PC-3 (cell line): ENCODE measurements at regions not wholly inside any gene's neighbourhood (a gene's known extent, or its start where the extent isn't known, plus 50 kb on each side); places are given as distances from the start of the nearest gene placed in this dataset.

Experiments
- ATAC-seq: fragments of 200-7000 bp; cut with Tn5 transposase; 2 replicates; pipeline ENCODE4 v1.9.1; 2020; ENCODE audit warnings: mild to moderate bottlenecking, moderate library complexity
- BruUV-seq: library from RNA; stranded (reverse); fragments of 400-500 nt; replicated peaks from 2 replicates; lab custom pipeline; 2021; lab: Mats Ljungman, UMichigan
- CTCF ChIA-PET: fragments of 300-600 bp; sonication (Branson Sonifier 250); formaldehyde crosslinking; loops from one replicate; lab custom pipeline; 2022; ENCODE audit warnings: antibody characterized with exemption; lab: Charles Lee
- POLR2A ChIA-PET: fragments of 300-600 bp; sonication (Branson Sonifier 250); formaldehyde crosslinking; loops from one replicate; lab custom pipeline; 2022; ENCODE audit warnings: antibody characterized with exemption; ENCODE audit not compliant: unreplicated experiment; lab: Charles Lee
- DNase-seq: peaks from one replicate; pipeline ENCODE4 v3.0.0-alpha.2; 2015
- H2AFZ ChIP-seq: fragments of 300-600 bp; sonication (generic); 2 replicates; pipeline ENCODE4 v1.6.0; 2016; ENCODE audit warnings: antibody characterized with exemption, low read length
- H3F3A ChIP-seq: fragments of 300-600 bp; sonication (generic); one replicate; pipeline ENCODE4 v1.6.0; 2017; ENCODE audit warnings: antibody characterized with exemption, low read length, control low read depth, mild to moderate bottlenecking; ENCODE audit not compliant: unreplicated experiment
- H3K27ac ChIP-seq: fragments of 300-600 bp; sonication (generic); 2 replicates; pipeline ENCODE4 v1.5.1; 2016; ENCODE audit warnings: mild to moderate bottlenecking, low read length
- H3K27me3 ChIP-seq: fragments of 300-600 bp; sonication (generic); 2 replicates; pipeline ENCODE4 v1.6.1; 2016; ENCODE audit warnings: low read length, mixed read lengths
- H3K36me3 ChIP-seq: fragments of 300-600 bp; sonication (generic); 2 replicates; pipeline ENCODE4 v1.6.1; 2016; ENCODE audit warnings: low read depth, mixed run types, low read length, mixed read lengths
- H3K4me1 ChIP-seq: fragments of 300-600 bp; sonication (generic); 2 replicates; pipeline ENCODE4 v1.5.1; 2016; ENCODE audit warnings: low read length; ENCODE audit not compliant: insufficient read depth
- H3K4me2 ChIP-seq: fragments of 300-600 bp; sonication (generic); 2 replicates; pipeline ENCODE4 v1.6.0; 2016; ENCODE audit warnings: low read length
- H3K4me3 ChIP-seq: fragments of 300-600 bp; sonication (generic); 2 replicates; pipeline ENCODE4 v1.5.1; 2016; ENCODE audit warnings: mild to moderate bottlenecking, low read length, mixed read lengths
- H3K79me2 ChIP-seq: fragments of 300-600 bp; sonication (generic); 2 replicates; pipeline ENCODE4 v1.6.1; 2017; ENCODE audit warnings: low read length, mixed read lengths
- H3K9ac ChIP-seq: fragments of 300-600 bp; sonication (generic); 2 replicates; pipeline ENCODE4 v1.6.0; 2016; ENCODE audit warnings: mild to moderate bottlenecking, low read length
- H3K9me2 ChIP-seq: fragments of 300-600 bp; sonication (generic); replicated peaks from 2 replicates; pipeline ENCODE4 v1.6.1; 2016; ENCODE audit warnings: mixed run types, low read length, mixed read lengths
- H3K9me3 ChIP-seq: fragments of 300-600 bp; sonication (generic); 2 replicates; pipeline ENCODE4 v1.6.1; 2016; ENCODE audit warnings: low read length, mixed read lengths
- H4K20me1 ChIP-seq: fragments of 300-600 bp; sonication (generic); 2 replicates; pipeline ENCODE4 v1.6.1; 2016; ENCODE audit warnings: low read length, mixed read lengths
- EZH2 ChIP-seq: fragments of 300-600 bp; sonication (generic); IDR thresholded peaks from one replicate; pipeline ENCODE4 v1.6.1; 2017; ENCODE audit warnings: antibody characterized with exemption, mild to moderate bottlenecking, low read length; ENCODE audit not compliant: unreplicated experiment
- EZH2phosphoT487 ChIP-seq: fragments of 300-600 bp; sonication (generic); IDR thresholded peaks from 2 replicates; pipeline ENCODE4 v1.6.1; 2018; ENCODE audit warnings: mild to moderate bottlenecking, antibody characterized with exemption, low read length, borderline replicate concordance
- intact Hi-C: fragments of 100-400 bp; cut with micrococcal nuclease; formaldehyde crosslinking; loops from 2 replicates; pipeline ENCODE4 v1.9.0; 2023
- TF ChIP-seq, protein P1 (sequence below): fragments of 300-600 bp; sonication (generic); conservative IDR thresholded peaks from 2 replicates; pipeline ENCODE4 v1.5.1; 2017; ENCODE audit warnings: antibody characterized with exemption, low read depth, mild to moderate bottlenecking, low read length

DNA sequence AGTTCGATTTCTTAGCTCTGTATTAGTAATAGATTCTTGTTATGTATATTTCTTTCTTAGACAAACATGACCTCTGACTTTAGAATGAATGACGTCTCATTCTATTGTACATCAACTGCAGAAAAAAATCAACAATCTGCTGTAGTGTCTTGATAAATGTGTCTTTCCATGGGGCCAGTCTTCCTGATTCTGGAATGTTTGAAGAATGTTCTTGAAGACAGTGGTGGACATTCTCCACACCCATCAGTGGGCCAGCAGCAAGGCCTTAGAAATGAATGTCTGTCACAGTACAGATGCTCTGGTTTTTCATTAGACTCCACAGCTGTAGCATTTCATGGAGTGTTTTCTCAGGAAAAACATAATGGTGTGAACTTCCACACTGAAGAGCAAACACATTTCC lies 63.2 kb upstream of the FAM47B start:
- no peak for ATAC-seq
- Histone ChIP-seq H3K4me2 (no peak overlapping the region), H4K20me1 (no peaks in the 10 kb centered on the region), H3K9me2 (no peaks in the 10 kb centered on the region), H2AFZ (no peak overlapping the region), H3K27ac (no peak overlapping the region), H3K4me1 (peaks cover 42% of the 10 kb centered on the region), H3K9me3 (no peaks in the 10 kb centered on the region), H3K36me3 (no peaks in the 10 kb centered on the region), H3K27me3 (no peaks in the 10 kb centered on the region), H3K4me3 (no peak overlapping the region), H3F3A (peaks cover 3% of the 10 kb centered on the region), H3K9ac (no peak overlapping the region), H3K79me2 (no peaks in the 10 kb centered on the region)
- BruUV-seq, result no TSS peak
- ChIA-PET POLR2A (no interaction called here), CTCF (no interaction called here)
- no peak for TF ChIP-seq EZH2
- TF ChIP-seq, protein P1, sequence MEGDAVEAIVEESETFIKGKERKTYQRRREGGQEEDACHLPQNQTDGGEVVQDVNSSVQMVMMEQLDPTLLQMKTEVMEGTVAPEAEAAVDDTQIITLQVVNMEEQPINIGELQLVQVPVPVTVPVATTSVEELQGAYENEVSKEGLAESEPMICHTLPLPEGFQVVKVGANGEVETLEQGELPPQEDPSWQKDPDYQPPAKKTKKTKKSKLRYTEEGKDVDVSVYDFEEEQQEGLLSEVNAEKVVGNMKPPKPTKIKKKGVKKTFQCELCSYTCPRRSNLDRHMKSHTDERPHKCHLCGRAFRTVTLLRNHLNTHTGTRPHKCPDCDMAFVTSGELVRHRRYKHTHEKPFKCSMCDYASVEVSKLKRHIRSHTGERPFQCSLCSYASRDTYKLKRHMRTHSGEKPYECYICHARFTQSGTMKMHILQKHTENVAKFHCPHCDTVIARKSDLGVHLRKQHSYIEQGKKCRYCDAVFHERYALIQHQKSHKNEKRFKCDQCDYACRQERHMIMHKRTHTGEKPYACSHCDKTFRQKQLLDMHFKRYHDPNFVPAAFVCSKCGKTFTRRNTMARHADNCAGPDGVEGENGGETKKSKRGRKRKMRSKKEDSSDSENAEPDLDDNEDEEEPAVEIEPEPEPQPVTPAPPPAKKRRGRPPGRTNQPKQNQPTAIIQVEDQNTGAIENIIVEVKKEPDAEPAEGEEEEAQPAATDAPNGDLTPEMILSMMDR, result no peak
- no peak for TF ChIP-seq EZH2phosphoT487
- intact Hi-C loops, result no loop called here
- peak; percentile 9 for DNase-seq

DNA sequence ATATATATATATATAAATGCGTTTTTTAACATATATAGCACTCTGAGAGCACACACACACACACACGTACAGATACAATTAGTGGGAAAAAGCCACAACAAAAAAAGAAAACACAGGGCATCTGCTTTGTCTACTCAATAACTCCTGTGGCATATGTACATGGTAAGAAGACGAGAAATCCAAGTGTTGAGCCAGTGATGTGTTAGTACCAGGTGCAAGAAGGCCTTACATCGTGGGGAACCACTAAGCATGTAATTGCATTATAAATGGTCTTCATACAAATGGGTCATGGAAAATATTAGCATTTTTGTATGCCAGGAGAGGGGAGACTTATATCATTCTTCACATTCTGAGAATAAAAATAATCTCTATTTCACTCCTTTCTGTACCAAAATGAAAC lies 62.7 kb upstream of the FAM47B start:
- Histone ChIP-seq H3F3A (peaks cover 2% of the 10 kb centered on the region), H3K36me3 (no peaks in the 10 kb centered on the region), H3K9me3 (no peaks in the 10 kb centered on the region), H3K4me1 (peaks cover 43% of the 10 kb centered on the region), H3K4me3 (no peak overlapping the region), H4K20me1 (no peaks in the 10 kb centered on the region), H3K9ac (no peak overlapping the region), H3K9me2 (no peaks in the 10 kb centered on the region), H3K27ac (no peak overlapping the region), H3K79me2 (no peaks in the 10 kb centered on the region), H3K4me2 (no peak overlapping the region), H3K27me3 (no peaks in the 10 kb centered on the region), H2AFZ (no peak overlapping the region)
- no peak for DNase-seq
- intact Hi-C loops, result no loop called here
- CTCF ChIA-PET, result no interaction called here
- TF ChIP-seq, protein P1, result no peak
- TF ChIP-seq EZH2 (no peak), EZH2phosphoT487 (no peak)
- ATAC-seq, result no peak
- POLR2A ChIA-PET, result no interaction called here
- BruUV-seq, result no TSS peak

DNA sequence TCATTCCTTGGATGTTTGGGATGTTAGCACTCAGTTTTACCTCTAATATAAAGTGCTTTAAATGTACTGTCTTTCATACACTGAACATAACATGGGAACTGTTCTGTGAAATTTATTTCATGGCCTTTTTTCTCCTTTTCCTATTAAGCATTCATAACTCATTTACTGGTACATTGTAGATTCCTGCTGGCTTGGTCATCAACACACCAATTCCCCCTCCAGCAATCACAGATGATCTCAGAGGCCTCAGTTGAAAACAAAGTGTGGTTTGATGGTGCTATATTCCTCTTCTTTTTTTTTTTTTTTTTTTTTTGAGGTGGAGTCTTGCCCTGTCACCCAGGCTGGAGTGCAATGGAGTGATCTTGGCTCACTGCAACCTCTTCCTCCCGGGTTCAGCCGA lies 61.9 kb upstream of the FAM47B start:
- Histone ChIP-seq H3K4me2 (peak overlapping the region; percentile 22; the same call in 1 of the 2 replicates), H3K4me1 (peaks cover 45% of the 10 kb centered on the region), H3K9me3 (no peaks in the 10 kb centered on the region), H4K20me1 (no peaks in the 10 kb centered on the region), H3K4me3 (no peak overlapping the region), H3K79me2 (no peaks in the 10 kb centered on the region), H3K36me3 (no peaks in the 10 kb centered on the region), H3K27ac (no peak overlapping the region), H3K9me2 (no peaks in the 10 kb centered on the region), H3K9ac (no peak overlapping the region), H3F3A (no peaks in the 10 kb centered on the region), H3K27me3 (no peaks in the 10 kb centered on the region), H2AFZ (no peak overlapping the region)
- peak; percentile 63 for DNase-seq
- ChIA-PET CTCF (no interaction called here), POLR2A (no interaction called here)
- intact Hi-C loops, result no loop called here
- ATAC-seq, result peak; percentile 47
- no TSS peak for BruUV-seq
- TF ChIP-seq EZH2 (no peak), EZH2phosphoT487 (no peak)
- TF ChIP-seq, protein P1, result no peak
